ENCODE measurements at regions not wholly inside any gene's neighbourhood (a gene's known extent, or its start where the extent isn't known, plus 50 kb on each side); places are given as distances from the start of the nearest gene placed in this dataset.

DNA sequence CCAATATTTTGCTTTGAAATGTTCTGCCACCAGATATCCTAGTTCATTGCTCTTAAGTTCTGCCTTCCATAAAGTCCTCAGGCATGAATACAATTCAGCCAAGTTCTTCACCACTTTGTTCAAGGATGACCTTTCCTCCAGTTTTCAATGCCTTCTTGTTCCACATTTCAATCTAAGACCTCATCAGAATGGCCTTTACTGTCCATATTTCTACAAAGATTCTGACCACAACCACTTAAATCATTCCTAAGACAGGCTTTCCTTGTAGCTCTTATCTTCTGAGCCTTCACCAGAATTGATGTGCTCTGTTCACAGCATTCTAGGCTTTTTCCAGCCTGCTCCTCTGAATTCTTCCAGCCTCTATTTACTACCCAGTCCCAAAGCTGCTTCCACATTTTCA lies 319.0 kb downstream of the HACE1 start:
- H3K79me2 ChIP-seq (ENCODE audit: control insufficient read depth, insufficient read depth, low read length): no peaks in the 10 kb centered on the region
- H4K20me1 ChIP-seq (replicated peaks; ENCODE audit: control insufficient read depth, insufficient read depth, low read length): no peaks in the 10 kb centered on the region
- no peak overlapping the region for H3K4me2 ChIP-seq (ENCODE audit: insufficient read depth, low read length)
- ChIA-PET POLR2A (no interaction called here), CTCF (ENCODE audit: low intra/inter-chr PET ratio) (no interaction called here)
- no peaks in the 10 kb centered on the region for H3K4me1 ChIP-seq (replicated peaks in 1 of 2; ENCODE audit: control insufficient read depth in 2 of 2, insufficient read depth in 2 of 2, low read length in 2 of 2)
- BruUV-seq (replicated peaks): no TSS peak
- in situ Hi-C loops (cut with MboI) (no loop called here), intact Hi-C loops (cut with micrococcal nuclease) (no loop called here)
- H3K27me3 ChIP-seq (ENCODE audit: control insufficient read depth in 2 of 2, insufficient read depth in 2 of 2, low read length in 2 of 2): no peaks in the 10 kb centered on the region
- ATAC-seq (no peak), FAIRE-seq (no peak), DNase-seq (ENCODE audit: extremely low read depth in 1 of 4, low spot score in 3 of 4) (no peak)
- no peaks in the 10 kb centered on the region for H3K9me3 ChIP-seq (replicated peaks; ENCODE audit: control insufficient read depth, insufficient read depth, low read depth, low read length)
- H3K4me3 ChIP-seq: no peak overlapping the region
- no peaks in the 10 kb centered on the region for H3K9me1 ChIP-seq (ENCODE audit: control insufficient read depth, insufficient read depth, low read length)
- H3K36me3 ChIP-seq (ENCODE audit: control insufficient read depth, insufficient read depth, low read length): no peaks in the 10 kb centered on the region
- TF ChIP-seq, protein P1, sequence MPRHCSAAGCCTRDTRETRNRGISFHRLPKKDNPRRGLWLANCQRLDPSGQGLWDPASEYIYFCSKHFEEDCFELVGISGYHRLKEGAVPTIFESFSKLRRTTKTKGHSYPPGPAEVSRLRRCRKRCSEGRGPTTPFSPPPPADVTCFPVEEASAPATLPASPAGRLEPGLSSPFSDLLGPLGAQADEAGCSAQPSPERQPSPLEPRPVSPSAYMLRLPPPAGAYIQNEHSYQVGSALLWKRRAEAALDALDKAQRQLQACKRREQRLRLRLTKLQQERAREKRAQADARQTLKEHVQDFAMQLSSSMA (CRISPR knock-in tag; IDR thresholded peaks at IDR 0.05): no peak
- TF ChIP-seq ZNF584 (CRISPR knock-in tag; IDR thresholded peaks at IDR 0.05; ENCODE audit: low read depth): no peak
- TF ChIP-seq PURB (CRISPR knock-in tag; IDR thresholded peaks at IDR 0.05; ENCODE audit: low read depth): no peak
- TF ChIP-seq MEIS2 (IDR thresholded peaks at IDR 0.05; ENCODE audit: partially characterized antibody): peak; percentile 40
- no peak overlapping the region for H3K9ac ChIP-seq (ENCODE audit: insufficient read depth in 1 of 2, low read depth in 2 of 2, low read length in 2 of 2)
- H3K27ac ChIP-seq (ENCODE audit: extremely low read depth, low read depth, low read length): no peak overlapping the region
- H2AFZ ChIP-seq (ENCODE audit: low read depth, low read length): no peak overlapping the region

DNA sequence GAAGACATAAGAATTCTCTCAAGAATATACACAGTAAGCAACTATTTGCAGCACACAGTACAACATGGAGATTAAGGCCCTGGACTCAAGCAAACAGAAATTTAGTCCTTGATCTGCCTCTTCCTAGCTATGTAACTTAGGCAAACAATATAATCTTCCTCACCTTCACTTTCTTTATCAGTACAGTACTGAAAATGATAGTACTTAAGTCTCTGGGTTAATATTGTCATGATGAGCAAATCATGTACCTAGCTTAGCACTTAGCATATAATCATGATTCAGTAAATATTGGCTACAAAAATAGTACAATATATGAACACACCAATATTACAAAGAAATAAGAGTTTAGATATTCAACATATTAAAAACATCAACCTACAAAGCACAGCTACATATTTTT lies 320.5 kb downstream of the HACE1 start:
- H3K4me3 ChIP-seq: no peak overlapping the region
- no peaks in the 10 kb centered on the region for H3K9me1 ChIP-seq (ENCODE audit: control insufficient read depth, insufficient read depth, low read length)
- H3K4me1 ChIP-seq (replicated peaks in 1 of 2; ENCODE audit: control insufficient read depth in 2 of 2, insufficient read depth in 2 of 2, low read length in 2 of 2): no peaks in the 10 kb centered on the region
- no peaks in the 10 kb centered on the region for H3K79me2 ChIP-seq (ENCODE audit: control insufficient read depth, insufficient read depth, low read length)
- no peaks in the 10 kb centered on the region for H3K36me3 ChIP-seq (ENCODE audit: control insufficient read depth, insufficient read depth, low read length)
- no peaks in the 10 kb centered on the region for H3K9me3 ChIP-seq (replicated peaks; ENCODE audit: control insufficient read depth, insufficient read depth, low read depth, low read length)
- in situ Hi-C loops (cut with MboI) (no loop called here), intact Hi-C loops (cut with micrococcal nuclease) (no loop called here)
- no peaks in the 10 kb centered on the region for H4K20me1 ChIP-seq (replicated peaks; ENCODE audit: control insufficient read depth, insufficient read depth, low read length)
- no peak overlapping the region for H2AFZ ChIP-seq (ENCODE audit: low read depth, low read length)
- POLR2A ChIA-PET: no interaction called here
- DNase-seq (ENCODE audit: extremely low read depth in 1 of 4, low spot score in 3 of 4) (no peak), ATAC-seq (no peak), FAIRE-seq (no peak)
- no TSS peak for BruUV-seq (replicated peaks)
- no peak overlapping the region for H3K9ac ChIP-seq (ENCODE audit: insufficient read depth in 1 of 2, low read depth in 2 of 2, low read length in 2 of 2)
- H3K4me2 ChIP-seq (ENCODE audit: insufficient read depth, low read length): no peak overlapping the region
- H3K27me3 ChIP-seq (ENCODE audit: control insufficient read depth in 2 of 2, insufficient read depth in 2 of 2, low read length in 2 of 2): no peaks in the 10 kb centered on the region
- CTCF ChIA-PET (ENCODE audit: low intra/inter-chr PET ratio): no interaction called here
- no peak overlapping the region for H3K27ac ChIP-seq (ENCODE audit: extremely low read depth, low read depth, low read length)
- TF ChIP-seq ELF4 (CRISPR knock-in tag; IDR thresholded peaks at IDR 0.05): no peak
- TF ChIP-seq U2AF1 (optimal IDR thresholded peaks at IDR 0.05; ENCODE audit: low read depth, low read length): no peak
- TF ChIP-seq HNRNPK (IDR thresholded peaks at IDR 0.05; ENCODE audit: low read depth, low read length, poor library complexity, severe bottlenecking): no peak
- TF ChIP-seq CEBPG (CRISPR knock-in tag; IDR thresholded peaks at IDR 0.05): no peak
- TF ChIP-seq CEBPG (tag; conservative IDR thresholded peaks at IDR 0.05 in 1 of 2, IDR thresholded peaks at IDR 0.05 in 1 of 2): no peak
- TF ChIP-seq, protein P2, sequence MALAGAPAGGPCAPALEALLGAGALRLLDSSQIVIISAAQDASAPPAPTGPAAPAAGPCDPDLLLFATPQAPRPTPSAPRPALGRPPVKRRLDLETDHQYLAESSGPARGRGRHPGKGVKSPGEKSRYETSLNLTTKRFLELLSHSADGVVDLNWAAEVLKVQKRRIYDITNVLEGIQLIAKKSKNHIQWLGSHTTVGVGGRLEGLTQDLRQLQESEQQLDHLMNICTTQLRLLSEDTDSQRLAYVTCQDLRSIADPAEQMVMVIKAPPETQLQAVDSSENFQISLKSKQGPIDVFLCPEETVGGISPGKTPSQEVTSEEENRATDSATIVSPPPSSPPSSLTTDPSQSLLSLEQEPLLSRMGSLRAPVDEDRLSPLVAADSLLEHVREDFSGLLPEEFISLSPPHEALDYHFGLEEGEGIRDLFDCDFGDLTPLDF (CRISPR knock-in tag; IDR thresholded peaks at IDR 0.05): no peak
- TF ChIP-seq, protein P3, sequence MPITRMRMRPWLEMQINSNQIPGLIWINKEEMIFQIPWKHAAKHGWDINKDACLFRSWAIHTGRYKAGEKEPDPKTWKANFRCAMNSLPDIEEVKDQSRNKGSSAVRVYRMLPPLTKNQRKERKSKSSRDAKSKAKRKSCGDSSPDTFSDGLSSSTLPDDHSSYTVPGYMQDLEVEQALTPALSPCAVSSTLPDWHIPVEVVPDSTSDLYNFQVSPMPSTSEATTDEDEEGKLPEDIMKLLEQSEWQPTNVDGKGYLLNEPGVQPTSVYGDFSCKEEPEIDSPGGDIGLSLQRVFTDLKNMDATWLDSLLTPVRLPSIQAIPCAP (CRISPR knock-in tag; IDR thresholded peaks at IDR 0.05; ENCODE audit: borderline replicate concordance): no peak
- TF ChIP-seq FOXJ3 (CRISPR knock-in tag; IDR thresholded peaks at IDR 0.05): no peak
- TF ChIP-seq KHSRP (IDR thresholded peaks at IDR 0.05): no peak
- TF ChIP-seq NFATC3 (IDR thresholded peaks at IDR 0.05): no peak
- no peak for TF ChIP-seq ZNF174 (CRISPR knock-in tag; IDR thresholded peaks at IDR 0.05)
